GM04504 (cell line): ENCODE measurements at regions not wholly inside any gene's neighbourhood (a gene's known extent, or its start where the extent isn't known, plus 50 kb on each side); places are given as distances from the start of the nearest gene placed in this dataset.

Experiments used
- DNase-seq: peaks from one replicate; pipeline ENCODE4 v3.0.0-alpha.2; 2012; ENCODE audit warnings: low read depth

- DNase-seq = no peak
Measured at GRCh38 chr21:28454564-28455252, 538.0 kb downstream of the LTN1 start.

- DNase-seq = no peak
Measured at GRCh38 chr21:28447462-28447861, 545.2 kb downstream of the LTN1 start.

GRCh38 chr21:28445141-28445830, 547.4 kb downstream of the LTN1 start:
- DNase-seq = no peak

GRCh38 chr21:28444557-28444956, 548.1 kb downstream of the LTN1 start:
- no peak for DNase-seq

GRCh38 chr21:28444111-28444510, 548.6 kb downstream of the LTN1 start:
- DNase-seq = no peak

GRCh38 chr21:28442624-28443023, 550.1 kb downstream of the LTN1 start:
- no peak for DNase-seq

- DNase-seq = no peak
Measured at GRCh38 chr21:28442085-28442484, 550.6 kb downstream of the LTN1 start.

- no peak for DNase-seq
Measured at GRCh38 chr21:28439788-28440187, 552.9 kb downstream of the LTN1 start.

- DNase-seq = no peak
Measured at GRCh38 chr21:28439251-28439650, 553.4 kb downstream of the LTN1 start.

GRCh38 chr21:28437061-28437460, 555.6 kb downstream of the LTN1 start:
- no peak for DNase-seq

- no peak for DNase-seq
Measured at GRCh38 chr21:28436286-28436932, 556.3 kb downstream of the LTN1 start.

GRCh38 chr21:28431527-28432200, 561.0 kb downstream of the LTN1 start:
- DNase-seq = no peak

GRCh38 chr21:28431022-28431421, 561.7 kb downstream of the LTN1 start:
- DNase-seq = no peak

GRCh38 chr21:28429161-28429560, 563.5 kb downstream of the LTN1 start:
- no peak for DNase-seq

GRCh38 chr21:28427394-28428022, 565.2 kb downstream of the LTN1 start:
- DNase-seq = no peak

- DNase-seq = peak; percentile 69
Measured at GRCh38 chr21:28426545-28426944, 566.1 kb downstream of the LTN1 start.

- DNase-seq = no peak
Measured at GRCh38 chr21:28423521-28424190, 569.0 kb downstream of the LTN1 start.

GRCh38 chr21:28421716-28422524, 570.8 kb downstream of the LTN1 start:
- DNase-seq = no peak

GRCh38 chr21:28419811-28420210, 572.9 kb downstream of the LTN1 start:
- no peak for DNase-seq

GRCh38 chr21:28418726-28419514, 573.8 kb downstream of the LTN1 start:
- no peak for DNase-seq
